ENCODE measurements at regions not wholly inside any gene's neighbourhood (a gene's known extent, or its start where the extent isn't known, plus 50 kb on each side); places are given as distances from the start of the nearest gene placed in this dataset.

- DNase-seq (ENCODE audit: low read depth) = no peak
- H3K4me3 ChIP-seq (ENCODE audit: low read depth, low read length) = no peak overlapping the region
- no peak for FAIRE-seq
- no peaks in the 10 kb centered on the region for H3K36me3 ChIP-seq (ENCODE audit: control insufficient read depth, insufficient read depth, low read length)
- TF ChIP-seq CTCF (IDR thresholded peaks at IDR 0.05; ENCODE audit: insufficient read depth, low read length, severe bottlenecking) = no peak
- no peaks in the 10 kb centered on the region for H3K27me3 ChIP-seq (ENCODE audit: control insufficient read depth, insufficient read depth, low read length)
Observed at GRCh38 chr9:3597792-3598191, 72.0 kb upstream of the RFX3 start.

GRCh38 chr9:3586066-3586465 lies 60.3 kb upstream of the RFX3 start:
- DNase-seq (ENCODE audit: low read depth) = no peak
- H3K27me3 ChIP-seq (ENCODE audit: control insufficient read depth, insufficient read depth, low read length) = no peaks in the 10 kb centered on the region
- FAIRE-seq = no peak
- TF ChIP-seq CTCF (IDR thresholded peaks at IDR 0.05; ENCODE audit: insufficient read depth, low read length, severe bottlenecking) = no peak
- no peaks in the 10 kb centered on the region for H3K36me3 ChIP-seq (ENCODE audit: control insufficient read depth, insufficient read depth, low read length)
- no peak overlapping the region for H3K4me3 ChIP-seq (ENCODE audit: low read depth, low read length)

GRCh38 chr9:3585606-3586005 lies 59.8 kb upstream of the RFX3 start:
- no peaks in the 10 kb centered on the region for H3K27me3 ChIP-seq (ENCODE audit: control insufficient read depth, insufficient read depth, low read length)
- H3K4me3 ChIP-seq (ENCODE audit: low read depth, low read length) = no peak overlapping the region
- no peaks in the 10 kb centered on the region for H3K36me3 ChIP-seq (ENCODE audit: control insufficient read depth, insufficient read depth, low read length)
- no peak for TF ChIP-seq CTCF (IDR thresholded peaks at IDR 0.05; ENCODE audit: insufficient read depth, low read length, severe bottlenecking)
- FAIRE-seq (peak; percentile 62), DNase-seq (ENCODE audit: low read depth) (no peak)

GRCh38 chr9:3578786-3579185 lies 53.0 kb upstream of the RFX3 start:
- DNase-seq (ENCODE audit: low read depth) = peak; percentile 84
- H3K4me3 ChIP-seq (ENCODE audit: low read depth, low read length) = no peak overlapping the region
- TF ChIP-seq CTCF (IDR thresholded peaks at IDR 0.05; ENCODE audit: insufficient read depth, low read length, severe bottlenecking) = no peak
- H3K36me3 ChIP-seq (ENCODE audit: control insufficient read depth, insufficient read depth, low read length) = no peaks in the 10 kb centered on the region
- H3K27me3 ChIP-seq (ENCODE audit: control insufficient read depth, insufficient read depth, low read length) = no peaks in the 10 kb centered on the region
- FAIRE-seq = no peak

- no peak for TF ChIP-seq CTCF (IDR thresholded peaks at IDR 0.05; ENCODE audit: insufficient read depth, low read length, severe bottlenecking)
- DNase-seq (ENCODE audit: low read depth) (no peak), FAIRE-seq (no peak)
- no peaks in the 10 kb centered on the region for H3K27me3 ChIP-seq (ENCODE audit: control insufficient read depth, insufficient read depth, low read length)
- H3K36me3 ChIP-seq (ENCODE audit: control insufficient read depth, insufficient read depth, low read length) = no peaks in the 10 kb centered on the region
- no peak overlapping the region for H3K4me3 ChIP-seq (ENCODE audit: low read depth, low read length)
Observed at GRCh38 chr9:3576328-3576727, 50.5 kb upstream of the RFX3 start.

- Histone ChIP-seq H3K4me3 (ENCODE audit: low read depth, low read length) (no peak overlapping the region), H3K36me3 (ENCODE audit: control insufficient read depth, insufficient read depth, low read length) (no peaks in the 10 kb centered on the region), H3K27me3 (ENCODE audit: control insufficient read depth, insufficient read depth, low read length) (no peaks in the 10 kb centered on the region)
- FAIRE-seq (no peak), DNase-seq (ENCODE audit: low read depth) (no peak)
- no peak for TF ChIP-seq CTCF (IDR thresholded peaks at IDR 0.05; ENCODE audit: insufficient read depth, low read length, severe bottlenecking)
Observed at GRCh38 chr9:3575821-3576220, 50.0 kb upstream of the RFX3 start.

Measured in bronchial epithelial cell (primary cell).